ENCODE measurements at regions not wholly inside any gene's neighbourhood (a gene's known extent, or its start where the extent isn't known, plus 50 kb on each side); places are given as distances from the start of the nearest gene placed in this dataset.

DNA sequence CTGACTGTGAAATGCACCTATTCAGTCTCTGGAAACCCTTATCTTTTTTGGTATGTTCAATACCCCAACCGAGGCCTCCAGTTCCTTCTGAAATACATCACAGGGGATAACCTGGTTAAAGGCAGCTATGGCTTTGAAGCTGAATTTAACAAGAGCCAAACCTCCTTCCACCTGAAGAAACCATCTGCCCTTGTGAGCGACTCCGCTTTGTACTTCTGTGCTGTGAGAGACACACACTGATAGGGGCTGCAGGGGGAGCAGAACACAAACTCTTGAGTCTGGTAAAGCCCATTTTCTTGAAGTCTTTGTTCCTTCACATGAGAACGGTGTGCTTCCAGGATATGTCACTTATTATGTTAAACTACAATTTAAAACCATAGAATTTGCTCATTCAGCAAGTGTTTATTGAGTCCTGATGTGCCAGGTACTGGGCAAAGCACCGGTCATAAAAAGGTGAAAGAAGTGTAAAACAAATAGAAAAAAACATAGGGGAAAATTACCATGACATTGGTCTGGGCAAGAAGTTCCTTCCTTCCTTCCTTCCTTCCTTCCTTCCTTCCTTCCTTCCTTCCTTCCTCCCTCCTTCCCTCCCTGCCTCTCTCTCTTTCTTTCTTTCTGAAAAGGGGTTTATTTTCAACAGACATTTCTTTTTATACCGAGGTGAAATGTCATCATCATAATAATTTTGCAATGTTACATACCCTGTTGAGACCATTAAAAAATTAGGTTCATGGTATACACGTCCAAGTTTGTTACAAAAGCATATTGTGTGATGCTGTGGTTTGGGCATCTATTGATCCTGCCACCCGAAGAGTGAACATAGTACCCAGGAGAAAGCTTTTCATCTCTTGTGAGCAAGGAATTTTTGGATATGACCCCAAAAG is 50.7 kb upstream of the OR4E1 start (continued):
- TF ChIP-seq, protein P1, sequence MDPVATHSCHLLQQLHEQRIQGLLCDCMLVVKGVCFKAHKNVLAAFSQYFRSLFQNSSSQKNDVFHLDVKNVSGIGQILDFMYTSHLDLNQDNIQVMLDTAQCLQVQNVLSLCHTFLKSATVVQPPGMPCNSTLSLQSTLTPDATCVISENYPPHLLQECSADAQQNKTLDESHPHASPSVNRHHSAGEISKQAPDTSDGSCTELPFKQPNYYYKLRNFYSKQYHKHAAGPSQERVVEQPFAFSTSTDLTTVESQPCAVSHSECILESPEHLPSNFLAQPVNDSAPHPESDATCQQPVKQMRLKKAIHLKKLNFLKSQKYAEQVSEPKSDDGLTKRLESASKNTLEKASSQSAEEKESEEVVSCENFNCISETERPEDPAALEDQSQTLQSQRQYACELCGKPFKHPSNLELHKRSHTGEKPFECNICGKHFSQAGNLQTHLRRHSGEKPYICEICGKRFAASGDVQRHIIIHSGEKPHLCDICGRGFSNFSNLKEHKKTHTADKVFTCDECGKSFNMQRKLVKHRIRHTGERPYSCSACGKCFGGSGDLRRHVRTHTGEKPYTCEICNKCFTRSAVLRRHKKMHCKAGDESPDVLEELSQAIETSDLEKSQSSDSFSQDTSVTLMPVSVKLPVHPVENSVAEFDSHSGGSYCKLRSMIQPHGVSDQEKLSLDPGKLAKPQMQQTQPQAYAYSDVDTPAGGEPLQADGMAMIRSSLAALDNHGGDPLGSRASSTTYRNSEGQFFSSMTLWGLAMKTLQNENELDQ (CRISPR knock-in tag; IDR thresholded peaks at IDR 0.05; ENCODE audit: borderline replicate concordance): no peak
- no peak for TF ChIP-seq ZNF354B (CRISPR knock-in tag; IDR thresholded peaks at IDR 0.05)
- TF ChIP-seq, protein P2, sequence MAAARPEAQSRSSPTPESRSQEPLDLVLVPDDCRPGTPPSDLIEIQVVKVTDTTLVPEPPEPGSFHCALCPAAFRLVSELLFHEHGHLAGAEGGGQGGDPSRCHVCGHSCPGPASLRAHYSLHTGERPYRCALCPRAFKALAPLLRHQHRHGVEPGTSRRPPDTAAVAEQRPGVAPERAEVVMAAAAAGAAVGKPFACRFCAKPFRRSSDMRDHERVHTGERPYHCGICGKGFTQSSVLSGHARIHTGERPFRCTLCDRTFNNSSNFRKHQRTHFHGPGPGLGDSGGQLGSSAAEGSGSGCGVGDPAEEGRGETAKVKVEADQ (CRISPR knock-in tag; IDR thresholded peaks at IDR 0.05; ENCODE audit: borderline replicate concordance): no peak
- no peak for TF ChIP-seq ZFP36 (IDR thresholded peaks at IDR 0.05; ENCODE audit: borderline replicate concordance, low read depth, low read length, partially characterized antibody)
- TF ChIP-seq MAZ (IDR thresholded peaks at IDR 0.05; ENCODE audit: borderline replicate concordance, low read depth, low read length): no peak
- TF ChIP-seq MAZ (CRISPR knock-in tag; IDR thresholded peaks at IDR 0.05; ENCODE audit: low read depth): no peak
- TF ChIP-seq ZFY (CRISPR knock-in tag; IDR thresholded peaks at IDR 0.05): no peak
- TF ChIP-seq, protein P3, sequence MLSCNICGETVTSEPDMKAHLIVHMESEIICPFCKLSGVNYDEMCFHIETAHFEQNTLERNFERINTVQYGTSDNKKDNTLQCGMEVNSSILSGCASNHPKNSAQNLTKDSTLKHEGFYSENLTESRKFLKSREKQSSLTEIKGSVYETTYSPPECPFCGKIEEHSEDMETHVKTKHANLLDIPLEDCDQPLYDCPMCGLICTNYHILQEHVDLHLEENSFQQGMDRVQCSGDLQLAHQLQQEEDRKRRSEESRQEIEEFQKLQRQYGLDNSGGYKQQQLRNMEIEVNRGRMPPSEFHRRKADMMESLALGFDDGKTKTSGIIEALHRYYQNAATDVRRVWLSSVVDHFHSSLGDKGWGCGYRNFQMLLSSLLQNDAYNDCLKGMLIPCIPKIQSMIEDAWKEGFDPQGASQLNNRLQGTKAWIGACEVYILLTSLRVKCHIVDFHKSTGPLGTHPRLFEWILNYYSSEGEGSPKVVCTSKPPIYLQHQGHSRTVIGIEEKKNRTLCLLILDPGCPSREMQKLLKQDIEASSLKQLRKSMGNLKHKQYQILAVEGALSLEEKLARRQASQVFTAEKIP (CRISPR knock-in tag; IDR thresholded peaks at IDR 0.05; ENCODE audit: borderline replicate concordance): no peak
- TF ChIP-seq POLR2G (IDR thresholded peaks at IDR 0.05; ENCODE audit: low read depth, low read length): no peak
- TF ChIP-seq ZNF292 (CRISPR knock-in tag; IDR thresholded peaks at IDR 0.05; ENCODE audit: borderline replicate concordance, low read depth): no peak
- TF ChIP-seq ZSCAN21 (CRISPR knock-in tag; IDR thresholded peaks at IDR 0.05; ENCODE audit: borderline replicate concordance): no peak

Data from HepG2 (cell line).